Fibroblast of skin of scalp (primary cell): ENCODE measurements at regions not wholly inside any gene's neighbourhood (a gene's known extent, or its start where the extent isn't known, plus 50 kb on each side); places are given as distances from the start of the nearest gene placed in this dataset.

Experiments
- DNase-seq: peaks from one replicate; pipeline ENCODE4 v3.0.0-alpha.2; 2013

- no peak for DNase-seq
Observed at GRCh38 chr15:27670486-27671209, 428.5 kb downstream of the OCA2 start.

GRCh38 chr15:27669641-27670040 lies 429.5 kb downstream of the OCA2 start:
- DNase-seq: no peak

- no peak for DNase-seq
Observed at GRCh38 chr15:27668471-27669220, 430.5 kb downstream of the OCA2 start.

- DNase-seq: no peak
Observed at GRCh38 chr15:27665002-27665401, 434.1 kb downstream of the OCA2 start.

- no peak for DNase-seq
Observed at GRCh38 chr15:27662892-27663291, 436.2 kb downstream of the OCA2 start.

- no peak for DNase-seq
Observed at GRCh38 chr15:27660676-27661075, 438.4 kb downstream of the OCA2 start.

GRCh38 chr15:27656296-27656987 lies 442.7 kb downstream of the OCA2 start:
- no peak for DNase-seq

GRCh38 chr15:27655056-27655455 lies 444.1 kb downstream of the OCA2 start:
- DNase-seq: no peak

- no peak for DNase-seq
Observed at GRCh38 chr15:27650244-27650643, 448.9 kb downstream of the OCA2 start.

DNA sequence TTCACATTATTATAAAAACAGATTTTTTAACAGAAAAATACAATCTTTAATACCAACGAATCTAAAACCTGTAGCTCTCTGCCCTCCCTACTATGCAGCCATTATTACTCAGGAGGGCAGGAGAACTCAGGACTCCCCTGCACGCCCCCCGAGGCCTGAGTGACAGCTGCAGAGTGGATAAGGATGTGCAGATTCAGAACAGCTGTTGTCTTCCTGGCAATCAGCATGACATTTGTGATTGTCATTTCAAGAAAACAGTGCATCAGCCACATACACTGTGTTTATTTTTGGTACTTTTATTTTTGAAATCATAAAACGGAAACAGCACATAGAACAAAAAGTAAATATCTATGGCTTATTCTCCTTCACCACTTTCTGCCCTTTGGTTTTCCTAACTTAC lies 450.8 kb downstream of the OCA2 start:
- no peak for DNase-seq

DNA sequence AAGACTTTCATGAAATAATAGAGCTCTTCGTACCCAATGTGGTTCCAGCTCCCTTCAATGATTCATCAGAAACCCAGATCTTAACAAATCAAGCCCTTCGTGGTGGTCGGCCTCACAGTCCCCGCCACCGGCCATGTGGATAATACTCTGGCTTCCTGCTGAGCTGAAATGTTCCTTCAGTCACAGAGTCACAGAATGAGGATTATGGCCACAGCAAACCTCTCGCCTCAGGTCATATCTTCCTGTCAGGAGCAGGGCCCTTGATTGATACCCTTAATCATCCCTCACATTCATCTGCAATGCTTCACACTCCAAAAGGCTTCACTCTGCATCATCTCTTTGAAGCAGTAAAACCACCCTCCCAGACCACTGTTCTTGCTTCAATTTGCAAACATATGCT lies 452.6 kb downstream of the OCA2 start:
- DNase-seq: no peak

DNA sequence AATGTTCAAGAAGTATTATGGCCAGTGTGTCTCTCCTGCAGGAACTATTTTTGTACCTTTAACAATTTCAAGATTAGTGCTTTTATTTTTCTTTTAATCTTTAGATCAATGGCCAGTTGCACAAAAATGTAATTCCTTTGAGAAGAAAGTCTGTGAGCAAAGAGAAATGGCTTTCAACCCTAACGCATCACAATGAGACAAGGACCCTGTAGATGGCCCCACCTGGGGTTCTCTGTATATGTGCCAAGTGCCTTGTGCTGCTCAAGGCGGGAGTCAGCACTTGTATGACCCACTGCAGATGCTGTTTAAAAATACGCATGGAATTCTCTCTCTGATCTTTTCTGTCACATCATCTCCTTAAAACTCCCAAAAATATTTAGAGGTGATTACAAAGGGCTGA lies 453.4 kb downstream of the OCA2 start:
- DNase-seq: no peak

DNA sequence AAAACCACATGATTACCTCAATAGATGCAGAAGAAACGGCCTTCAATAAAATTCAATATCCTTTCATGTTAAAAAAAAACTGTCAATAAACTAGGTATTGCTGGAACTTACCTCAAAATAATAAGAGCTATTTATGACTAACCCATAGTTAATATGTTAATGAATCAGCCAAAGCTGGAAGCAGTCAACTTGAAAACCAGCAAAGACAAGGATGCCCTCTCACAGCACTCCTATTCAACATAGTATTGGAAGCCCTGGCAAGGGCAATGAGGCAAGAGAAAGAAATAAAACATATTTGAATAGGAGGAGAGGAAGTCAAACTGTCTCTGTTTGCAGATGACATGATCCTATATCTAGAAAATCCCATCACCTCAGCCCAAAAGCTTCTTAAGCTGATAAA lies 456.1 kb downstream of the OCA2 start:
- no peak for DNase-seq

- no peak for DNase-seq
Observed at GRCh38 chr15:27639595-27639994, 459.5 kb downstream of the OCA2 start.

- no peak for DNase-seq
Observed at GRCh38 chr15:27638958-27639357, 460.2 kb downstream of the OCA2 start.

GRCh38 chr15:27635916-27636315 lies 463.2 kb downstream of the OCA2 start:
- DNase-seq: no peak

- no peak for DNase-seq
Observed at GRCh38 chr15:27628486-27628885, 470.6 kb downstream of the OCA2 start.

DNA sequence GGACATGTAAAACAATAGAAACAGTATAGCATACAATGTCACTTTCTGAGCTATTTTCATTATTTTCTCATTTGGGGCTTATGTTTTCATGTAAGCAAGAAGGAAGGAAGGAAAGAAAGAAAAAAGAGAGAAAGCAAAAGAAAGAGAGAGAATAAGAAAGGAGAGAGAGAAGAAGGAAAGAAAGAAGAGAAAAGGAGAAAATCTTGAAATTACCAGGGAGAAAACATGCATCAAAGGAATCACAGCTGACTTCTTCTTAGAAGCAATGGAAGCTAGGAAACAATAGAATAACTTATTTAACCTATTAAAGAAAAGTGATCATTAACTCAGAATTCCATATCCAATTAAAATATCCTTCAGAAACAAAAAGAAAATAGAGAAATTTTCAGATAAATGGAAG lies 471.5 kb downstream of the OCA2 start:
- no peak for DNase-seq

DNA sequence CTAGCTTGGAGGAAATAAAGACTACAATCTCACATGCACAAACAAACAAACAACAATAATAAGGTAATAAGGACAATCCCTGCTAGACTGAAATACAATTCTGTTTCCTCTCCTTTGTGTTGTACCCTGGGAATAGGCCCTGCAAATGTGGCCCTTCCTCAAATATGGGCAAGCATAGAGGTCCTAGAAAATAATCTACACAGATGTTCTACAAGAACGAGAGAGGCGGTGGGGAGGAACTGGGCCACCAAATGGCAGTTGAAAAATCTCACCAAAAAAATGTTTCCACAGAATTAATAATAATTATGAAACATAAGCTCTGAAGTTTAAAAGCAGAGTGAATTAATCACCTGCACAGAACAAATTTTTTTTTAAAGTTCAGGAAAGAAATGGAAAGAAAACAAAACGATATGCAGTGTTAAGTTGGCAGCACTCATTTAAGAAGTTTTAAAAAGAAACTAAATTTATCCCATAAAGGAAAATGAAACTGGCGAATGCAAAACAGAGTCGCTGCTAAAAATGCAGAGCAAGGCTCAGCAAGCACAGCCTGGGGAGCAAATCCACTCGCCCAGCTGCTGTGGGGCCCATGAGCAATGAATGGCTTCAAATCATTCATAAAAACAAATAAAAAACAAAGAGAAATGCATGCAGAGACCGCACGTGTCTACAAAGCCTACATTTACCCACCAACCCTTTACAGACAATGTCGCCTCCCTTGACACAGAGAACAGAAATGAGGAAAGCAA lies 475.4 kb downstream of the OCA2 start:
- DNase-seq: no peak

- no peak for DNase-seq
Observed at GRCh38 chr15:27623149-27623548, 476.0 kb downstream of the OCA2 start.

DNA sequence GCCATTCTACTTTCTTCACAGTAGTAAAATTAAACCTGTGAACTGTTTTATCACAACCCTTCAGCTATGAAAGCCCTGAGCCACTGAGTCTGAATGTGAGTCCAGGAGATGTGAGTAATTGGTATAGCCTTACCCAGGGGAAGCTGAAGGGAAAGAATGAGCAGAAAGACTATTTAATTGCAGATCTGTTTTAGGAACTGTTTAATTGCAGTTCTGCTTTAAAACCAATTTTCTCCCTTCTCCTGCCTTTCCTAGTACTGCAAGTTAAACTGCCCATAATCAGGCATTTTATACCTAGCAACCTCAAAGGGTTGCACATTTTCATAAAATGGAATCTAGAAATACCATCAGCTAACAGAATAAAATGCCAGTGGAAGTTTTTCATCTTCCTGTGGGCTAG lies 476.7 kb downstream of the OCA2 start:
- no peak for DNase-seq

GRCh38 chr15:27619204-27619603 lies 479.9 kb downstream of the OCA2 start:
- no peak for DNase-seq

DNA sequence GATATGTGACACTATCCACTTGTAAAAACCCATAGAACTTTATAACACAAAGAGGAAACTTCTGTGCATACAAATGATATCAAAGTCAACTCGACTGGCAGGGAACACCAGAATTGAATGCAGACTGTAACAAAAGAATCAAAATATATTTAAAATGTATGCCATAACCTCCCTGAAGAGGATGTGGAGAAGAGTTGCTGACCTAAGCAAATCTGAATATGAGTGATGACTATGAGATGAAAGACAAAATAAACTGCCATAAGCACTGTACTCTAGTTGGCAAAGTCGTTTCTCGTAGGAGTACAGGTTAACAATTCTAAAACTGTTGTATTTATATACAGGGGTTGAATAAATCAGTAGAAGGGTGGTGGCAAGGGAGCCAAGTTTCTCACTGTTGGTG lies 482.1 kb downstream of the OCA2 start:
- no peak for DNase-seq
